ENCODE measurements at regions not wholly inside any gene's neighbourhood (a gene's known extent, or its start where the extent isn't known, plus 50 kb on each side); places are given as distances from the start of the nearest gene placed in this dataset.
"Not testable (repeated sequence)": the region's sequence is repeated elsewhere in the genome, so short reads cannot be mapped to it uniquely, and the experiment has no call there.

DNA sequence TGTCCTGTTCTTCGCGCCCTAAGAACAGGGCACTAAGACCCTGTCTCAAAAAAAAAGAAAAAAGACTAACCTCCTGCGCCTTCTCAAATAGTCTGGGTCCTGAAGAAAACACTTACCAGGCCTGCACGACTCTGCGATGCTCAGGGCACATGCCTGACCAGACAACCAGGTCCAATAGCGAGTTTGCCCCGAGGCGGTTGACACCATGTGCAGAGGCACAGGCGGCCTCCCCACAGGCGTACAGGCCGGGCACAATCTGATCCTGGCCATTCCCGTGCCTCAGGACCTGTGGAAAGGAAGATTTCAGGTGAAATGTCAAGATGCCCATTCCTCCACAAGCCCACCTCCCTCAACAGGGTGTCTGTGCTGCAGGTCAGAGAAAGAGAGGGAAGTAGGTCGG is 65.9 kb upstream of the TNK2 start:
- DNase-seq (ENCODE audit: low read depth in 2 of 2), result not testable (repeated sequence)

DNA sequence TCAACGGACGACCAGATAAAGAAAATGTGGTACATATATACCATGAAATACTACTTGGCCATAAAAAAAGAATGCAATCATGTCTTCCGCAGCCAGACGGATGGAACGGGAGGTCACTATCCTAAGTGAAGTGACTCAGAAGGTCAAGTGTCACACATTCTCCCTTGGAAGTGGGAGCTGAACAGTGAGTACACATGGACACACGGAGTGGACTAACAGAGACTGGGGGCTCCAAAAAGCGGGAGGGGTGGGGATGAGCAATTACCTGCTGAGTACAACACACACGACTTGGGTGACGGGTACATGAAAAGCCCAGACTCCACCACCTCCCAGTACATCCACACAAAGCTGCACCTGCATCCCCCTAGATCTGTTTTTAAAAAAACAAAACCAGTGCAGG is 62.5 kb upstream of the TNK2 start:
- DNase-seq (ENCODE audit: low read depth in 2 of 2), result not testable (repeated sequence)

DNA sequence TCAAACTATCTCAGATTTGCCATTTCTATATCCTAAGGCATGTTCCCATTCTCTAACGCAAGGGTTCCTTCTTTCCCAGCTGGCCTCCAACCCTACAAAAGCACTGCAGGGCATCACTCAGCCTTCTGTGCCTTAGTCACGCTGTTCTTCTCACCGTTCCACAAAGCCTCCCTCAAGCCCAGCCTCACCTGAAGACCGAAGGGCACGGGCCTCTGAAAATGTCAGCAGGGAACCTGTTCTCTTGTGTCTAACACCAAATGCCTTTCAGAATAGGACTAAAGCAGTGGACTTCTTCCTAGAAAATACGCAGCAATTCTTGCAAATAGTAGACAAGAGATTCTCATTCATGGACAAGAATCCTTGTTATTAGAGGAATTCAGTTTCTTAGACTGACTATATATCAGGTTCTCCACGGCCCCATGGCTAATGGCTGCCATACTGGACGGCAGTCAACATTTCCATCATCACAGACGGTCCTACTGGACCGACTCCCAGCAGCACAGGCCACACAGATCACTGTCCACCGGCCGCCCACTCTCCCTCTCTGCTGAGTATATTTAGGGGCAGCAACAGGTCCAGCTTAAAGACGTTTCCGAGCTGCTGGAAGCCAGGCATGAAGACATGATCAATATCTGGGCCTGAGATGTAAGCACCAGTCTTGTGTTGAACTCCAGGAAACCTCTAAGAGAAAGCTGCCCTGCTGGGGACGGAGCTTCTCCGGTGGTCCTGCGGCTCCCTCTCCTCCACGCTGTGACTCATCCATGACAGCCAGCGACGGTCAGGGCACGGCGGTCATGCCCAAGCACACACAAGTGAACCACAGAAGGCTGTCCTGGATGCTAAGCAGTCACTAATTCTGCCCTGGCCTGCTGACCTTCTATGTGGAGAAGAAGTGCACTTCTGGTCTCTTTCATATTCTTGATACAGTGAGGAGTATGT is 61.8 kb upstream of the TNK2 start:
- not testable (repeated sequence) for DNase-seq (ENCODE audit: low read depth in 2 of 2)

DNA sequence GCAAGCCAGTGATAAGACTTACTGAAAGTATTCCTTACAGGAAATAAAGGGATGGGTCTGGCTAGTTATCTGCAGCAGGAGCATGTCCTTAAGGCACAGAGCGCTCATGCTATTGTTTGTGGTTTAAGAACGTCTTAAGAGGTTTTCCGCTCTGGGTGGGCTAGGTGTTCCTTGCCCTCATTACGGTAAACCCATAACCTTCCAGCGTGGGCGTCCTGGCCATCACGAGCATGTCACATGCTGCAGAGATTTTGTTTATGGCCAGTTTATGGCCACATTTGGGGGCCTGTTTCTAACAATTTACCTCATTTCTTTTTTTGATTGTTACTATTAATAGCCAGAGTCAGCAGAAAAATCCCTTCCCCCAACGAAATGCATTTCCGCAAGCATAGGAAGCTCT is 61.0 kb upstream of the TNK2 start:
- DNase-seq (ENCODE audit: low read depth in 2 of 2), result not testable (repeated sequence)

DNA sequence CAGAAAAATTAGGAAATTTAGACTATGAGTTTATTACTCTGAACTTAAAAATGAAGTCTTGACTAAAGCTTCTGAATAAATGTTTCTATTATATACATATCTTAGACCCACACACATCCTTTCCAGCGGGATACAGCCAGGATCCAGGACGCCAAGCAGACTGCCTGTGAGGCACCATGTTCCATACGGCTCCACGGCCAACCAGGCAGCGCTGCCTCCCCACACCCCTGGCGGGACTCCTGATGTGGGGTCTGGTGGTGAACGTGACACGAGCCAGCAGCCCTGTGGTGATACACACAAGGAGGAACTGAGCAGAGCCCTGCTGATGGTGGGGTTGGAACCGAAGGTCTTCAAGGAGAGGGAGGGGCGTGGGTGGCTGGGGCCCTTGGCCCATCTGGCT is 59.8 kb upstream of the TNK2 start:
- DNase-seq (ENCODE audit: low read depth in 2 of 2), result not testable (repeated sequence)

DNA sequence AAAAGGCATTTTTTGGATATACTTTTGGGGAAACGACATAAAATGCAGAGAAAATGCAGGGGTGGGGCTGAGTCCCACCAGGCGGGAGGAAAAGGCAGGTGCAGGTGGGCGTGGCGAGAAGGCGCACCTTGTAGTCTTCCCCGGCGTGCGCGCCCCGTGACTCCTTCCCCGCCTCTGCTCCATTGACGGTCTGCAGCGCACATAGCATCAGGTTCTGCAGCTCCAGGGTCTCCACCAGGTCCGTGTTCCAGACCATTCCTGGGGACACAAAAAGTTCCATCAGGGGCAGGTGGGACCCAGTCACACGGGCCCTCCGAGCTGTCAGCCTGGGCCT is 59.0 kb upstream of the TNK2 start:
- not testable (repeated sequence) for DNase-seq (ENCODE audit: low read depth in 2 of 2)

DNA sequence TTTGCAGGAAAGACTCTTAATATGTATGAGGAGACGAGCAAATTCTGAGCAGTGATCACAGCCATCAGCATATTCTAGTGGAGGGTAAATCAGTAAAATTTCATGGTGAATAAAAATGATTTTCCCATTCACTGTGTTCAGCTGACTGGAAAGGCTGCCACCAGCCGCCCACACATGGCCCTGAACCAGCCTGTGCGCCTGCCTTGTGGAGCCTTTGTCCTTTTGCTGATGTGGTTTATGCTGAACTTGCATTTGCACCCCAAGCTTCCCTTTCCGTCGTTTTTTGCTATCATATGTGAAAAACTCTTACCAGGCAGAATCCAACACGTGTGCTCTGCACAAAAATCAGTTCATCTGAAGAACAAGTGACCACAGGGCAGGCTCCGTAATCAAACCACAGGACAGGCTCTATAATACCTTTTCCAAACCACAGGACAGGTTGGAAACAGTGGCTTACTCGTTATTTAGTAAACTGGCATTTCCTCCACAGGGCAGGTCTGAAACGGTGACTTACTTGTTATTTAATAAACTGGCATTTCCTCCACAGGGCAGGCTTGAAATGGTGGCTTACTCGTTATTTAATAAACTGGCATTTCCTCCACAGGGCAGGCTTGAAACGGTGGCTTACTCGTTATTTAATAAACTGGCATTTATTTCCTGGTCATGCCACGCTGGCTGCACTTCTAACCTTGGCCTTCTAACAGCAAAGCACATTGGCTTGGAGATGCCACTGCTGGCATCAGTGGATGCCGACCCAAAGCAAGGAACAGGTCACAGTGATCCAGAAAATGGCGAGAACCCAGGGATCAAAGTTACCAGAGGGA is 58.4 kb upstream of the TNK2 start:
- not testable (repeated sequence) for DNase-seq (ENCODE audit: low read depth in 2 of 2)

DNA sequence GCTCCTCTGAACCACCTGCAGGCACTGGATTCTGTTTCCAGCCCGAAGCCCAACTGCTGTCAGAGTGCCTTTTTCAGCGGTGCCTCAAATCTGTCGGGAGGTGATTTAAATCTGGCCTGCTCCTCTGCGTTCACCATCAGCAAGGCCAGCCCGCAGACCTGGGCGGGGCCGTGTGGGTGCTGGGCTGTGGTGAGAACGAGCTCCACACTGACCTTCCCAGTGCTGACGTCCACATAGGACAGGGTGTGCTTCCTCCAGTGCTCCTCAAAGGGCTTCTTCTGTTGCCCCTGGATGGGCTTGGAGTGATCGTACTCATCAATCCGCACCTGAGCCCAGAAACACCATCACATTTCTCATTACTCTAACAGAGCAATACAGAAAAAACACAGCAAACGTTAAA is 56.9 kb upstream of the TNK2 start:
- DNase-seq (ENCODE audit: low read depth in 2 of 2), result not testable (repeated sequence)

DNA sequence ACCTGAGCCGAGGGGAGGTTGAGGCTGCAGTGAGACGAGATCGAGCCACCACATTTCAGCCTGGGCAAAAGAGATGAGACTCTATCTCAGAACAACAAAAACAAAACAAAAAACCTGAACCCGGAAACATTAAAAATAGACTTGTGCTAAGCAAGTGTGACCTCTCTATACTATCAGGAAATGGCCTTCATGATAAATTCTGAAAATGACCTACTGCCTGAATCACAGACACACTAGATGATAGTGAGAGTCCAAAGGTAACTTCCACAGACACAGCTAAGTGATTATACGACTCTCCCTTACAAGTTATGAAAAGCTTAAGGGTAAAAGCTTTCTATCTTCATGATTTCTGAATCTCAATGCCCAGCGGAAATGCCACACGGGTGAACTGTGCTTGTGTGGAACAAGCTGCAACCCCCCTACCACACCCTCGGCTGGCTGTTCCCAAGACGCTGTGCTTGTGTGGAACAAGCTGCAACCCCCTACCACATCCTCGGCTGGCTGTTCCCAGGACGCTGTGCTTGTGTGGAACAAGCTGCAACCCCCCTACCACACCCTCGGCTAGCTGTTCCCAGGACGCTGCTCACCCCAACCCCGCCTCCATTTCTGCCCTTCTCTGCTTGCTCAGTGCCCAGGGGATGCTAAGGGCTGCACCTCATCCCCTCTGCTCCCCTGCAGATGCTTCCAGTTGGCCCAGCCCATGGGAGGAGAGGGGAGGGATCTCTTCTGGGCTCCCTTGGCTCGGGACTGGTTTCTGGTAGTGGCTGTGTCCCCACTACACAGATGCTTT is 56.2 kb upstream of the TNK2 start:
- DNase-seq (ENCODE audit: low read depth in 2 of 2), result not testable (repeated sequence)

DNA sequence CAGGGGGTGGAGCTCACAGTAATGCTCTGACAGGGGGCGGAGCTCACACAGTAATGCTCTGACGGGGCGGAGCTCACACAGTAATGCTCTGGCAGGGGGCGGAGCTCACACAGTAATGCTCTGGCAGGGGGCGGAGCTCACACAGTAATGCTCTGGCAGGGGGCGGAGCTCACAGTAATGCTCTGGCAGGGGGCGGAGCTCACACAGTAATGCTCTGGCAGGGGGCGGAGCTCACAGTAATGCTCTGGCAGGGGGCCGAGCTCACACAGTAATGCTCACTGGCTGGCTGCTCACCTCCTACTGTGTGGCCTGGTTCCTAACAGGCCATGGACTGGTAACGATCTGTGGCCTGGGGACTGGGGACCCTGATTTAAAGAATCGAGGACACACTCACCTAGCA is 53.9 kb upstream of the TNK2 start:
- DNase-seq (ENCODE audit: low read depth in 2 of 2), result not testable (repeated sequence)

DNA sequence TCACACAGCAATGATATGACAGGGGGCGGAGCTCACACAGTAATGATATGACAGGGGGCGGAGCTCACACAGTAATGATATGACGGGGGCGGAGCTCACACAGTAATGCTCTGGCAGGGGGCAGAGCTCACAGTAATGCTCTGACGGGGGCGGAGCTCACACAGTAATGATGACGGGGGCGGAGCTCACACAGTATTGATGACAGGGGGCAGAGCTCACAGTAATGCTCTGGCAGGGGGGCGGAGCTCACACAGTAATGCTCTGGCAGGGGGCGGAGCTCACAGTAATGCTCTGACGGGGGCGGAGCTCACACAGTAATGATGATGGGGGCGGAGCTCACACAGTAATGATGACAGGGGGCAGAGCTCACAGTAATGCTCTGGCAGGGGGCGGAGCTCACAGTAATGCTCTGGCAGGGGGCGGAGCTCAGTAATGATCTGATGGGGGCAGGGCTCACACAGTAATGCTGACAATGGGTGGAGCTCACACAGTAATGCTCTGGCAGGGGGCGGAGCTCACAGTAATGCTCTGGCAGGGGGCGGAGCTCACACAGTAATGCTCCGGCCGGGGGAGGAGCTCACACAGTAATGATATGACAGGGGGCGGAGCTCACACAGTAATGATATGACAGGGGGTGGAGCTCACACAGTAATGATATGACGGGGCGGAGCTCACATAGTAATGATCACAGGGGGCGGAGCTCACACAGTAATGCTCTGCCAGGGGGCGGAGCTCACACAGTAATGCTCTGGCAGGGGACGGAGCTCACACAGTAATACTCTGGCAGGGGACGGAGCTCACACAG is 52.8 kb upstream of the TNK2 start:
- DNase-seq (ENCODE audit: low read depth in 2 of 2), result not testable (repeated sequence)

DNA sequence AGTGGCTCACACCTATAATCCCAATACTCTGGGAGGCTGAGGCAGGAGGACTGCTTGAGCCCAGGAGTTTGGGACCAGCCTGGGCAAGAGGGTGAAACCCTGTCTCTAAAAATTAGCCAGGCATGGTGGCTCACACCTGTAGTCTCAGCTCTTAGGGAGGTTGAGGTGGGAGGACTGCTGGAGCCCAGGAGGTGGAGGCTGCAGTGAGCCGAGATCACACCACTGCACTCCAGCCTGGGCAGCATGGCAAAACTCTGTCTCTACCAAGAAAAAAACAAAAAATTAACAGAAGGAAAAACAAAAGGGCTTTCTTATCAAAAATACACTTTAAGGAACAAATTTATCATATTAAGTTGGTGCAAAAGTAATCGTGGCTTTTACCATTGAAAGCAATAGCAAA is 51.8 kb upstream of the TNK2 start:
- DNase-seq (ENCODE audit: low read depth in 2 of 2), result not testable (repeated sequence)

DNA sequence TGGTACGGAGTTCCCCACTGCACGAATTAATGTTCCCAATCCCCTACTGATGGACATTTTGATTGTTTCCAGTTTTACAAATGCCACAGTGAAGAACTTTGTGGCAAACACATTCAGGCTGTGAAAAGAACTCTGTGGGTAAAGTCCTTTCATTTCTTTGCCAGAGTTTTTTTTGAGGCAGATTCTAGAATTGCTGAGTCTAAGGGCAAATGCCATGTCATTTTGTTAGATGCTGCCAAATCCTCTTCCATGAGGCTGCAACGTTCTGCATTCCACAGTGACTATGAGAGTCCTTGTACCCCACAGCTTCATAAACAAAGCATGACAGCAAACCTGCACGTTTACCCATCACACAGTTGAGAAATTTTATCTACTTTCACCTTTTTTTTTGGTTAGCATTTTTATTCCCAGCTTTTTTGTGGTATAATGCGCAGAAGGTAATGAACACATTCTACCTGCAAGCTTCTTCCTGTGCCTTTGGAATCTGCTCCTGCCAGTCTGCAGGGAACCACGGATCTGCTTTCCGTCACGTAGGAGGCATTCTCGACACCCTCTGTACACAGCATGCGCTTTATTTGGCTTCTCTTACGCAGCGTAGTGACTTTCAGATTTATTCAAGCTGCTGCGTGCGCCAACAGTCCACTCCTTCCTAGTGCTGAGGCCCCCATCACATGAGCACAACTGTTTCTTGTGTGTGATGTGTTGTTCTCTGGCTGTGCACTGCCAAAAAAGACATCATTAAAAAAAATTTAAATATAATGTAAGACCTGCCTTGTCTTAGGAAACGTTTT is 51.2 kb upstream of the TNK2 start:
- DNase-seq (ENCODE audit: low read depth in 2 of 2), result not testable (repeated sequence)

DNA sequence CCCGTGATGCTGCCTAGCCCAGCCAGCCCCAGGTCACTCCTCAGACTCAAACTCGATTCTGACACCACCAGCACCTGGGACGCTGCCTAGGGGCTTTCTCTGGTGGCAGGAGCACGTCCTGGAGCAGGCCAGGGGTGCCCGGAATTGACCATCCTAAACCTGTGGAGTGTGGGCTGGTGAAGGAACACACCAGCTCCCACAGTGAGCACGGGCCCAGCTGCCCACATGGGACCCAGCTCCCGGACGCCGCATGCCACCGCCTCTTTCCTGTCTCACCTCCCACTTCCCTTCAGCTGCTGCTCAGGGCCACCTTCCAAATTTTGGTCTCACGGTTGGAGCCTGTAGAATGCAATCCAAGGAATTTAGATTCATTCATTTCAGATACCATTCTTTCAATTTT is 50.4 kb upstream of the TNK2 start:
- DNase-seq (ENCODE audit: low read depth in 2 of 2), result not testable (repeated sequence)

Measured in fibroblast of skin of left biceps (primary cell).